ENCODE measurements at regions not wholly inside any gene's neighbourhood (a gene's known extent, or its start where the extent isn't known, plus 50 kb on each side); places are given as distances from the start of the nearest gene placed in this dataset.

GRCh38 chr22:22064580-22064979, 82.0 kb upstream of the TOP3B start:
- TF ChIP-seq CTCF (IDR thresholded peaks at IDR 0.05) (no peak), POLR2AphosphoS5 (IDR thresholded peaks at IDR 0.05; ENCODE audit: insufficient read depth in 1 of 2, low read depth in 1 of 2) (no peak), POLR2A (IDR thresholded peaks at IDR 0.05) (no peak)

Data from vagina (tissue), 2 donors.